HG03045 (cell line): ENCODE measurements at regions not wholly inside any gene's neighbourhood (a gene's known extent, or its start where the extent isn't known, plus 50 kb on each side); places are given as distances from the start of the nearest gene placed in this dataset.

Experiments
- ATAC-seq: cut with Tn5 transposase; IDR thresholded peaks from one replicate; pipeline ENCODE4 v1.9.1; 2021; ENCODE audit warnings: mild to moderate bottlenecking, moderate library complexity; ENCODE audit not compliant: unreplicated experiment

- ATAC-seq: no peak
Observed at GRCh38 chr4:13892739-13893105, 265.2 kb upstream of the BOD1L1 start.

GRCh38 chr4:13893211-13893610 is 265.7 kb upstream of the BOD1L1 start:
- ATAC-seq: no peak

- ATAC-seq: no peak
Observed at GRCh38 chr4:13893987-13894386, 266.5 kb upstream of the BOD1L1 start.

- ATAC-seq: no peak
Observed at GRCh38 chr4:13900780-13901179, 273.3 kb upstream of the BOD1L1 start.

- no peak for ATAC-seq
Observed at GRCh38 chr4:13902146-13902545, 274.6 kb upstream of the BOD1L1 start.

- no peak for ATAC-seq
Observed at GRCh38 chr4:13903061-13903460, 275.5 kb upstream of the BOD1L1 start.

- no peak for ATAC-seq
Observed at GRCh38 chr4:13903901-13904300, 276.4 kb upstream of the BOD1L1 start.

- ATAC-seq: no peak
Observed at GRCh38 chr4:13905543-13905942, 278.0 kb upstream of the BOD1L1 start.

- ATAC-seq: no peak
Observed at GRCh38 chr4:13906727-13907126, 279.2 kb upstream of the BOD1L1 start.

GRCh38 chr4:13907255-13907751 is 279.8 kb upstream of the BOD1L1 start:
- ATAC-seq: no peak

GRCh38 chr4:13908455-13908854 is 280.9 kb upstream of the BOD1L1 start:
- no peak for ATAC-seq

- ATAC-seq: no peak
Observed at GRCh38 chr4:13910556-13910955, 283.0 kb upstream of the BOD1L1 start.

- no peak for ATAC-seq
Observed at GRCh38 chr4:13911256-13911655, 283.7 kb upstream of the BOD1L1 start.

- ATAC-seq: no peak
Observed at GRCh38 chr4:13912436-13912925, 285.0 kb upstream of the BOD1L1 start.

GRCh38 chr4:13912966-13913365 is 285.4 kb upstream of the BOD1L1 start:
- no peak for ATAC-seq

GRCh38 chr4:13917015-13917414 is 289.5 kb upstream of the BOD1L1 start:
- ATAC-seq: no peak

- no peak for ATAC-seq
Observed at GRCh38 chr4:13918110-13918509, 290.6 kb upstream of the BOD1L1 start.

- ATAC-seq: no peak
Observed at GRCh38 chr4:13918991-13919441, 291.5 kb upstream of the BOD1L1 start.

- no peak for ATAC-seq
Observed at GRCh38 chr4:13920111-13920875, 292.8 kb upstream of the BOD1L1 start.

GRCh38 chr4:13920901-13921300 is 293.4 kb upstream of the BOD1L1 start:
- no peak for ATAC-seq

GRCh38 chr4:13921805-13922204 is 294.3 kb upstream of the BOD1L1 start:
- ATAC-seq: no peak

- no peak for ATAC-seq
Observed at GRCh38 chr4:13922459-13922858, 294.9 kb upstream of the BOD1L1 start.
